GM13977 (cell line): ENCODE measurements at regions not wholly inside any gene's neighbourhood (a gene's known extent, or its start where the extent isn't known, plus 50 kb on each side); places are given as distances from the start of the nearest gene placed in this dataset.

Experiments used
- DNase-seq: peaks from one replicate; pipeline ENCODE4 v3.0.0; 2012; ENCODE audit warnings: low spot score
- CTCF ChIP-seq: IDR thresholded peaks from 2 replicates; pipeline ENCODE4 v1.5.1; 2012; ENCODE audit warnings: mild to moderate bottlenecking, control low read depth; ENCODE audit not compliant: insufficient read depth; ENCODE audit errors: extremely low read depth, missing control alignments
- in situ Hi-C: fragments of 300-500 bp; cut with MboI; formaldehyde crosslinking; loops from one replicate; pipeline ENCODE4 v1.12.0; 2022; ENCODE audit warnings: low sequenced_read_pairs, low pct_unique_long_range_greater_than_20kb, mixed read lengths, inconsistent platforms; ENCODE audit not compliant: unreplicated experiment

- TF ChIP-seq CTCF: no peak
- no peak for DNase-seq
- in situ Hi-C loops: no loop called here
Observed at GRCh38 chr14:42517806-42518500, 911.3 kb downstream of the LRFN5 start.

DNA sequence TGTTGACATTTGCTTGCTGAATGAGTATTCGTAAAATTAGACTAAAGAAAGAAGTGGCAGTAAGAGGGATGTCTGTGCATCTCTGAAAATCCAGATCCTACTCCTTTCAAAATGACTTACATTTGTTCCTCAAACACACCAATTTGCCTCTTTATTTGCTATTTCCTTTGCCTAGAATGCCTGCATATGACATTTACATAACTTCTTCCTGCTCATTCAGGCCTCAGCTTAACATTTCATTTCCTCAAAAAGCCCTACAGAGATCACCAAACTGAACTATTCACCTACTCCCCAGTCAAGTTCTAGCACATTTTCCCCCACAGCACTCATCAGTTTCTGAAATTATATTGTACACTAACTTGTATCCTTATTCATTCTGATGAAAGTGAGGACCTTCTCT is 907.2 kb downstream of the LRFN5 start:
- DNase-seq: no peak
- in situ Hi-C loops: no loop called here
- TF ChIP-seq CTCF: no peak

DNA sequence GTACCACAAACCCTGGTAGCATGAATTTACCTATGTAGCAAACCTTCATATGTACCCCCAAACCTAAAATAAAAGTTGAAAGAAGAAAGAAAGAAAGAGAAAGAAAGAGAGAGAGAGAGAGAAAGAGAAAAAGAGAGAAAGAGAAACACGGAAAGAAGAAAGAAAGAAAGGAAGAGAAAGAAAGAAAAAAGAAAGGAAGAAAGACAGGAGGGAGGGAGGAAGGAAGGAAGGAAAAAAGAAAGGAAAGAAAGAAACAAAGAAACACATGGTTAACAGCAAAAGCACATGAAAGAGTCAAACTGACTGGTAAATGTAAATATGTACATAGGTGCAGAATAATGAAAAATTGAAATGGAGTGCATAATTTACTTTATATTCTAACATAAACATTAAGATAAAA is 903.4 kb downstream of the LRFN5 start:
- no peak for TF ChIP-seq CTCF
- in situ Hi-C loops: no loop called here
- DNase-seq: no peak

- in situ Hi-C loops: no loop called here
- no peak for TF ChIP-seq CTCF
- DNase-seq: no peak
Observed at GRCh38 chr14:42508209-42508946, 901.7 kb downstream of the LRFN5 start.

DNA sequence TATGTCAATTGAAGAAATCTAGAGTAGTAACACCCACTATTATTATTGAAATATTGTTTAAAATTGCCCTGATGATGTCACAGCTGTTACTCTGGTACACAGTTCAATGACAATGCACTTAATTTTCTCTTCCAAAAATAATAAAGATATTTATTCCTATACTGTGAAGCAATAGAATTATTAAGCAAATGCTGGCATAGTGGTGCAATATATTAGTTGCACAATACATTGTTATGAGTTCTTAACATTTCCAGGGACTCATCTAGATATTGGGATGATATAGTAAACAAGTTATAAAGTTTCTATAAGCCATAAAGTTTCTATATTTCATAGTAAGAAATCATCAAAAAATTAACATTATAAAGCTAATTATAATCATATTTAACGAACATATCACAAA is 897.8 kb downstream of the LRFN5 start:
- DNase-seq: no peak
- TF ChIP-seq CTCF: no peak
- in situ Hi-C loops: no loop called here

GRCh38 chr14:42499137-42499536 is 892.5 kb downstream of the LRFN5 start:
- DNase-seq: no peak
- in situ Hi-C loops: no loop called here
- TF ChIP-seq CTCF: no peak
